ENCODE measurements at regions not wholly inside any gene's neighbourhood (a gene's known extent, or its start where the extent isn't known, plus 50 kb on each side); places are given as distances from the start of the nearest gene placed in this dataset.
"Not testable (repeated sequence)": the region's sequence is repeated elsewhere in the genome, so short reads cannot be mapped to it uniquely, and the experiment has no call there.

- not testable (repeated sequence) for DNase-seq (ENCODE audit: low read depth in 4 of 4, low spot score in 1 of 4)
Measured at GRCh38 chr4:137868067-137868466, 335.8 kb upstream of the PCDH18 start.

DNA sequence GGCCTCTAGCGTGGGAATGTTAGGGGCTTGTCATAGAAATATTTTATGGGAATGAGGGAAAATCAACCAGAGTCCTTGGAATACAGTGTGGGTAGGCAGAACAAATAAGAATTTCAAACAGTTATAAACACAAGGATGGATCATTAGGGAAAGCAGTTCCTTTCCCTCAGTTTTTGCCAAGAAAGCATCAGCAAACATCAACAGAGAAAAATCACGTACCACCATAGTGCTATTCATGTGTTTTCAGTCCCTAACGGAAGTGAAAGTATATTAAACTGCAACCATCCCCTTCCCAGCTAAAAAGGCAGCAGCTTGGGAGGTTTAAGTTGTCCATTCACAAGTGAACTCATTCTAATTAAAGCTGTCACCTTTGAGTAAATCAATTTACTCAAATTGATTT lies 334.4 kb upstream of the PCDH18 start:
- no peak for DNase-seq (ENCODE audit: low read depth in 4 of 4, low spot score in 1 of 4)

GRCh38 chr4:137861682-137862081 lies 329.4 kb upstream of the PCDH18 start:
- no peak for DNase-seq (ENCODE audit: low read depth in 4 of 4, low spot score in 1 of 4)

- DNase-seq (ENCODE audit: low read depth in 4 of 4, low spot score in 1 of 4) = no peak
Measured at GRCh38 chr4:137853424-137853823, 321.1 kb upstream of the PCDH18 start.

DNA sequence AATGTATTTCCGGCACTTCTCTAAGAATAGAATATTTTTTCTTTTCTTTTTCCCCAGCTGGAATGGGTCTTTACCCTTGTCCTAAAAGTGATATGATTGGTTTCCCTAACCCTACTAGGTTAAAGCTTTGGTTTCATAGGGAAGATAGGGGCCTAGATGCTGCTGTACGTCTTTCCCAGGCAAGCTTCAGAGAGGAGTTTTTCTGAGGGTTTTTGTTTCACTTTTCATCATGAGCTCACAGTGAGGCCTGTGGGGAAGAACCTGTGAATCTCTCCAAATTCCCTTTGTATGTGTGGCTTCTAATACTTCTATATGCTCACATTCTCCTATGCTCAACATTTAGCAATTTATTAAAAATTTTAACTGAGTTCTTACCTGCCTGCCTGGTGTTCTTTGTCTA lies 320.0 kb upstream of the PCDH18 start:
- no peak for DNase-seq (ENCODE audit: low read depth in 4 of 4, low spot score in 1 of 4)

DNA sequence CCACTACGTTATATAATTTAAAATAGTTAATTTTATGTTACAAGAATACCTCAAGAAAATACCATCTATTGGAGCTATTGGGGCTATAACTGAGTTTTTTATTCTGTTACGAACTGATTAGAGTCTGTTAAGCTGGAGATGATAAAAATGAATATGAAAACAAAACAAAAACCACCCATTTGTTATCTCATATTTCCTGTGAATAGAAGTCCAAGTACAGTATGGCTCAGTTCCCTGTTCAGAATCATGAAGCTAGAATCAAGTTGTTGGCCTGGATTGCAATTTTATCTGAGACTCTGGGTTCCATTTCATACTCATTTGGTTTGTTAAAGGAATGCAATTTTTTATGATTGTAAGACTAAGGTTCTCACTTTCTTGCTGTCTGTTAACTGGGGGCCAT lies 319.1 kb upstream of the PCDH18 start:
- DNase-seq (ENCODE audit: low read depth in 4 of 4, low spot score in 1 of 4) = no peak

GRCh38 chr4:137827945-137828344 lies 295.7 kb upstream of the PCDH18 start:
- DNase-seq (ENCODE audit: low read depth in 4 of 4, low spot score in 1 of 4) = not testable (repeated sequence)

- DNase-seq (ENCODE audit: low read depth in 4 of 4, low spot score in 1 of 4) = no peak
Measured at GRCh38 chr4:137825505-137825904, 293.2 kb upstream of the PCDH18 start.

DNA sequence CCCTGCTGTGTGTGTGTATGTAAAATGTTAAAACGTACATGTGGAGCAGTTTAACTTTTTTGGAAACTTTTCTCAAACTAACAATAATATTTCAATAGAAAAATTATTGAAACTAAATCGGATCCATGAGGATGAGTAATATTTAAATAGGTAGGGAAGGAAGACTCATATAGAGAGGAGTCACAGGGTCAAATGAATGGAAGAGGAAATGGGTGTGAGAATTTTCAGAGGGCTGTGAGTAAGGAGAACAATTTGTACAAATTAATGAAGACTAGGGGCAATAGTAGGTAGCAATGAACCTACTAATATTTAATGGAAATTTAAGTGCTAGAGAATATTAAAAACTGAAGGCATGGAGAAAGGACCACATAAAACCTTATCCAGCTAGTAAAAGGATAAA lies 290.7 kb upstream of the PCDH18 start:
- no peak for DNase-seq (ENCODE audit: low read depth in 4 of 4, low spot score in 1 of 4)

GRCh38 chr4:137819964-137820383 lies 287.7 kb upstream of the PCDH18 start:
- no peak for DNase-seq (ENCODE audit: low read depth in 4 of 4, low spot score in 1 of 4)

DNA sequence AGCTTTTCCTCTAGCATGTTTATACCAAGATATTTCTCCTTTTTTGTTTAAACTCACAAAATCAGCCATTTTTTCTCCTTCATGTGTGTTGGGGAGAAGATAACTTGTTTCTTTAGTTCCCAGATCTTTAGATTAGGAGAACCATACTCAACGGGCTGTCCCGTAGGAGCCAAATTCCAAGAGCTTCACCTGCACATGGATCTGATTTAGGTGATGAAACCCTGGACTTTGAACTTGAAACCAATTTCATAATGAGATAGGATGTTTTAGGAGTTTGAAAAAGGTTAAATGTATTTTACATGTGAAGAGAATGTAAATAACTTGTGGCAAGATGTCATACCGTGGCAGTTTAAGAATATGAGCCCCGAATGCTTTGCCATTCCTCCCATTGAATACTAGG lies 280.0 kb upstream of the PCDH18 start:
- no peak for DNase-seq (ENCODE audit: low read depth in 4 of 4, low spot score in 1 of 4)

GRCh38 chr4:137806420-137806819 lies 274.1 kb upstream of the PCDH18 start:
- no peak for DNase-seq (ENCODE audit: low read depth in 4 of 4, low spot score in 1 of 4)

DNA sequence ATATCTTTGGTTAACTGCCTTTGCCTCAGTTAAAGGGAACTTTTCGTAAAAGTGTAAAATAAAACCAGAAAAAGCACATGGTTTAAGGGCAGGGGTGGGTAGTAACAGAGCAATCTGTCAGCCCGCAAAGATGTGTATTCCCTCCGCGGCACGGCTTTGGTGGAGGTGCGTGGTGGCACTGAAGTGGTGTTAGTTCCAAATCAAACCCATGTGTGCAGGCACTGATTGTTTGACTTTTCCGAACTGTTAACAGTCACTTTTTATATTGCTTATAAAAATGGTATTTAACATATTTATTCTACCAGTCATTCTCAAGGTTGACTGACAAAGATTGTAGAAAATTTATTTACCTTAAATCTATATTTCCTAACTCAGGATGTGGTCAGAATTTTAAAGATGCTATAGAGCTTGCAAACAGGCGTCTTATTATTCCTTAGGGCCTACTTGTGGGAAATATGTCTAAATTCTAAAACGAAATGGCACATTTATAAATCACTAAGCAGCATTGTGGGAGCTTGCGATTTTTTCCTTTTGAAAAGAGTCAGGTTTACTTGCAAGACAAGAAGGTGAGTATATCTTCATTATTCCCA lies 272.7 kb upstream of the PCDH18 start:
- DNase-seq (ENCODE audit: low read depth in 4 of 4, low spot score in 1 of 4) = no peak

GRCh38 chr4:137800861-137801260 lies 268.6 kb upstream of the PCDH18 start:
- no peak for DNase-seq (ENCODE audit: low read depth in 4 of 4, low spot score in 1 of 4)

DNA sequence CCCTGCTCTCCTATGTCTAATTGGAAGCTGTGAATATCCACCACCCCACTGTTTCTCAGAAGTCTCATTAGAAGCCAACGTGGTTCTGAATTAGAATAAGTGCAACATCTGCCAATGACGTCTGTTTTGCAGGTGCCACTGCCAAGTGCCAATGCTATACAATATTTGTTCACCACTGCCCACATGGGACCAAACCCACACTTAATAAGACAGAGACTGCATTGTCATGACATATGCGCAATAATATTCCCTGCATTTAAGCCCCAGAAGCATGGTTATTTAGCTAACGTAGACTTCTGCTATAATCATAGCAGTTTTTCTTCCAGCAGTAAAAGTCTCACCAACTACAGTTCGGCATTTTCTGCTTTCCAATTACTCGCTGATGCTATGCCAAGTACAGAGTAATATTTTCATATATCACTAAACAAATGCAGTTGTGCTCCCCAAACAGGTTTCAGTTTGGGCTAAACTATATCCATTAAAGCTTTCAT lies 262.5 kb upstream of the PCDH18 start:
- DNase-seq (ENCODE audit: low read depth in 4 of 4, low spot score in 1 of 4) = no peak

DNA sequence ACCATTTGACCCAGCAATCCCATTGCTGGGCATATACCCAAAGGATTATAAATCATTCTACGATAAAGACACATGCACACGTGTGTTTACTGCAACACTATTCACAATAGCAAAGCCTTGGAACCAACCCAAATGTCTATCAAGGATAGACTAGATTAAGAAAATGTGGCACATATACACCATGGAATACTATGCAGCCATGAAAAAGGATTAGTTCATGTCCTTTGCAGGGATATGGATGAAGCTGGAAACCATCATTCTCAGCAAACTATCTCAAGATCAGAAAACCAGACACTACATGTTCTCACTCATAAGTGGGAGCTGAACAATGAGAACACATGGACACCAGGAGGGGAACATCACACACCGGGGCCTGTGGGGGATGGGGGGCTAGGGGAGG lies 257.0 kb upstream of the PCDH18 start:
- DNase-seq (ENCODE audit: low read depth in 4 of 4, low spot score in 1 of 4) = not testable (repeated sequence)

GRCh38 chr4:137783923-137784322 lies 251.6 kb upstream of the PCDH18 start:
- DNase-seq (ENCODE audit: low read depth in 4 of 4, low spot score in 1 of 4) = not testable (repeated sequence)

DNA sequence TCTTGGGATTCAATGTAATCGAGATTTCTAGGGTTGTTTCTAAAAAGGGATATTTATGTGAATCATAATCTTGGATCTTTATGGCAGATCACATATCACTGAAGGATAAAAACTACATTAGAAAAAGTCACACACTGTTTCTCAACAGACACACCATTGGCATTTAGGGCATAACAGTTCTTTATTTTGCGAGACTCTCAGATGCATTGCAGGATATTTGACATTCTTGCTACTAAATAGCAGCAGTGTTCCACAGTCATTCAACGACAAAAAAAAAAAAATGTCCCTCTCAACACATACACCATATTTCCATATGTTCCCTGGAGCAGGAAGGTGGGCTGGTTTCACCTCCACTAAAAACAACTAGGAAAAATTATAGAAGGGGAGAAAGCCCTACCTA lies 243.4 kb upstream of the PCDH18 start:
- no peak for DNase-seq (ENCODE audit: low read depth in 4 of 4, low spot score in 1 of 4)

DNA sequence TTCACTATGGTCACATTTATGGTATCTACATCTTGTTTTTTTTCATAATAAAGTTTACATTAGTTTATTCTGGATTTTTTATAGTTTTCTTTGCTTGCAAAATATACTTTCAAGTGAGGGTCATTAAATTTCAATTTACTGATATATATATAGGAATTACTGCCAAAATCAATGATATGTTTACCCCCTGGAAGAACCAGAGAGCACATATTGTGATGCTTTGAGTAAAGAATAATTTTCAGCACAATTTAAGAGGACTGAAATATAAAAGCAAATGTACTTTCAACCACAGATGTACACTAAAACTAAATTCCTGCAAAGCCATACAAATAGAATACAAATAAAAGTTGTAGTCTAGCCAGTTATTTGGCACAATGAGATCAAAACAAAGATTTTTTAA lies 242.2 kb upstream of the PCDH18 start:
- no peak for DNase-seq (ENCODE audit: low read depth in 4 of 4, low spot score in 1 of 4)

DNA sequence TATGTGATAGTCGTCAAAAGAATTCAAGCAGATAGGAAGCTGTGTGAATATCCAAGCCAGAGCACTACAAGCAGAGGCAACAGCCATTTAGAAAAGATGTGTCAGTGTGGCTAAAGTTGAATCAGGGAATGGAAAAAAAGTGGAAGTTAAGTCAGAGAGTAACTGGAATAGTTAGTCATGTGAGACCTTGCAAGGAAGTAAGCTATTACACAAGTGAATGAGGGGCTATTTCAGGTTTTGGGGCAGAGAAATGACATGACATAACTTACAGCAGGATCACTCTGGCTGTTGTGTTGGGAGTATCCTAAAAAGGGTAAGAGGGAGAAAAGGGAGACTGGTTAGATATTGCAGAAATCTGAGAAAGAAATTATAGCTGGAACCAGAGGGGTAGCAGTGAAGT lies 236.6 kb upstream of the PCDH18 start:
- DNase-seq (ENCODE audit: low read depth in 4 of 4, low spot score in 1 of 4) = no peak

DNA sequence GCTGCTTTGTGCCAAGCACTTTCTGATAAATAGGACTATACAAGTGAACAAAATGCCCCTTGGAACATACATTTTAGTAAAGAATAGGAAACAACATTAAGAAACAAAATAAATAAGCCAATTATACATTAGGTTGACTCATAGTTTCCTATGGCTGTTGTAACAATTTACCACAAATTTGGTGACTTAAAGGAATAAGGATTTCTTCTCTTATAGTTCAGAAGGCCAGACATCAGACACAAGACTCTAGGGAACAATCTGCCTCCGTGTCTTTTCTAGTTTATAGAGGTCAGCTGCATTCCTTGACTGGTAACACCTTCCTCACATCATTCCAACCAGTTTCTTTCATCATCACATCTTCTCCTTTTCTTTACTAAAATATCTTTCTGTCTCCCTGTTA lies 235.9 kb upstream of the PCDH18 start:
- no peak for DNase-seq (ENCODE audit: low read depth in 4 of 4, low spot score in 1 of 4)

- DNase-seq (ENCODE audit: low read depth in 4 of 4, low spot score in 1 of 4) = no peak
Measured at GRCh38 chr4:137762591-137762990, 230.3 kb upstream of the PCDH18 start.

- DNase-seq (ENCODE audit: low read depth in 4 of 4, low spot score in 1 of 4) = no peak
Measured at GRCh38 chr4:137754652-137755471, 222.6 kb upstream of the PCDH18 start.

Measured in stimulated activated CD4-positive, alpha-beta T cell treated with anti-CD3 and anti-CD28 coated beads, Interleukin-1b, Interleukin-23, amount 100 ng/mL, for 24 hours (primary cell).